Neutrophil (primary cell): ENCODE measurements at regions not wholly inside any gene's neighbourhood (a gene's known extent, or its start where the extent isn't known, plus 50 kb on each side); places are given as distances from the start of the nearest gene placed in this dataset.

Source experiments
- H3K27ac ChIP-seq: fragments of 200-600 bp; sonication (generic); 2 replicates; pipeline ENCODE4 v1.5.1; 2016; ENCODE audit warnings: mild to moderate bottlenecking, moderate library complexity
- H3K27me3 ChIP-seq: fragments of 200-600 bp; sonication (generic); 2 replicates; pipeline ENCODE4 v1.6.0; 2016; ENCODE audit warnings: mild to moderate bottlenecking
- H3K36me3 ChIP-seq: fragments of 200-600 bp; sonication (generic); 2 replicates; pipeline ENCODE4 v1.5.1; 2017
- H3K4me1 ChIP-seq, 2 experiments: fragments of 200-600 bp in 1 of 2; sonication (generic) in 1 of 2; 1 replicate in 1 of 2; 2 replicates in 1 of 2; pipeline versions ENCODE4 v1.5.1 to v1.6.1; 2013 to 2016; ENCODE audit warnings: low read depth in 1 of 2, low read length in 1 of 2, mild to moderate bottlenecking in 1 of 2, moderate library complexity in 1 of 2; ENCODE audit not compliant: control insufficient read depth in 1 of 2, insufficient read depth in 1 of 2
- H3K4me3 ChIP-seq, 2 experiments: fragments of 200-600 bp in 1 of 2; sonication (generic) in 1 of 2; 1 replicate in 1 of 2; 2 replicates in 1 of 2; pipeline ENCODE4 v1.5.1; 2013 to 2016; ENCODE audit warnings: low read depth in 1 of 2, low read length in 1 of 2, mild to moderate bottlenecking in 1 of 2, moderate library complexity in 1 of 2
- H3K9me3 ChIP-seq: fragments of 200-600 bp; sonication (generic); 2 replicates; pipeline ENCODE4 v1.5.1; 2016
- TF ChIP-seq, protein P1 (sequence below): fragments of 200-600 bp; sonication (generic); IDR thresholded peaks from 2 replicates; pipeline ENCODE4 v1.5.1; 2016; ENCODE audit warnings: antibody characterized with exemption

DNA sequence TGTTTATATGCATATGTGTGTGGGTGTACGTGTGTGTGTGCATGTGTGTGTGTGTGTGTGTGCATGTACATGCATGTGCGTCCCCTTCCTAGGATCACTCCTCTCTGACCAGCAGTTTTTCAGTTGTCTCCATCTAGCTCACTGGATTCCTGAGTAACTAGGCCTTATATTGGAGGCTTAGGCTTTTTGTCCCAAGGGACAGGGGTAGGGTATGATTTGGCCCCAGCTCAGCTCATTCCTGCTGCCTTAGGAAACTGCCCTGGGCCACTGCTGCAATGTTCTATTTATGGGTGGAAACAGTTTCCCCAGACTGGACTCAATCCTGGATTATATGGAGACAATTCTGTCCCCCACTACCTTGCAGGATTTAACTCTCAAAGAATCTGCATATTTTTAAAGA is 68.8 kb upstream of the SDK1 start:
- no peaks in the 10 kb centered on the region for H3K9me3 ChIP-seq
- H3K27ac ChIP-seq, result no peak overlapping the region
- TF ChIP-seq, protein P1, sequence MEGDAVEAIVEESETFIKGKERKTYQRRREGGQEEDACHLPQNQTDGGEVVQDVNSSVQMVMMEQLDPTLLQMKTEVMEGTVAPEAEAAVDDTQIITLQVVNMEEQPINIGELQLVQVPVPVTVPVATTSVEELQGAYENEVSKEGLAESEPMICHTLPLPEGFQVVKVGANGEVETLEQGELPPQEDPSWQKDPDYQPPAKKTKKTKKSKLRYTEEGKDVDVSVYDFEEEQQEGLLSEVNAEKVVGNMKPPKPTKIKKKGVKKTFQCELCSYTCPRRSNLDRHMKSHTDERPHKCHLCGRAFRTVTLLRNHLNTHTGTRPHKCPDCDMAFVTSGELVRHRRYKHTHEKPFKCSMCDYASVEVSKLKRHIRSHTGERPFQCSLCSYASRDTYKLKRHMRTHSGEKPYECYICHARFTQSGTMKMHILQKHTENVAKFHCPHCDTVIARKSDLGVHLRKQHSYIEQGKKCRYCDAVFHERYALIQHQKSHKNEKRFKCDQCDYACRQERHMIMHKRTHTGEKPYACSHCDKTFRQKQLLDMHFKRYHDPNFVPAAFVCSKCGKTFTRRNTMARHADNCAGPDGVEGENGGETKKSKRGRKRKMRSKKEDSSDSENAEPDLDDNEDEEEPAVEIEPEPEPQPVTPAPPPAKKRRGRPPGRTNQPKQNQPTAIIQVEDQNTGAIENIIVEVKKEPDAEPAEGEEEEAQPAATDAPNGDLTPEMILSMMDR, result no peak
- no peaks in the 10 kb centered on the region for H3K27me3 ChIP-seq
- no peaks in the 10 kb centered on the region for H3K36me3 ChIP-seq
- no peak overlapping the region for H3K4me3 ChIP-seq
- H3K4me1 ChIP-seq, result no peaks in the 10 kb centered on the region

DNA sequence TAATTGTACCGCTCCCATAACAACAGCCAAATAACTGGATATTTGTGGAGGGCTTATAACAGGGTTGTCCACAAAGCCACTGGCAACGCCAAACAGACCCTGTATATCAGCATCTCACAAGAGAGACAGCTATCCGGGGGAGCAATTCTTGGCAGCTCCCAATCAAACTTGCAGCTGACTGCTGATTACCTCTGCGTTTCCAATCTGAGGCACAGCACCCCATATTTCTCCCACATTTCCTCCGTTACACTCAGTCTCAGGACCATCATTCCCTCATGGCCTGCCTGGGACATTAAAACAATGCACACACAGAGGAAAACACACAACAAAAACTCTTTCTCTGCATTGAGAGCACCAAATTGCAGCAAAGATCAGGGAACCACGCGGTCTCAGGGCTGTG is 67.8 kb upstream of the SDK1 start:
- Histone ChIP-seq H3K27me3 (no peaks in the 10 kb centered on the region), H3K9me3 (no peaks in the 10 kb centered on the region), H3K4me3 (no peak overlapping the region), H3K4me1 (no peaks in the 10 kb centered on the region), H3K27ac (no peak overlapping the region), H3K36me3 (no peaks in the 10 kb centered on the region)
- TF ChIP-seq, protein P1, result no peak

DNA sequence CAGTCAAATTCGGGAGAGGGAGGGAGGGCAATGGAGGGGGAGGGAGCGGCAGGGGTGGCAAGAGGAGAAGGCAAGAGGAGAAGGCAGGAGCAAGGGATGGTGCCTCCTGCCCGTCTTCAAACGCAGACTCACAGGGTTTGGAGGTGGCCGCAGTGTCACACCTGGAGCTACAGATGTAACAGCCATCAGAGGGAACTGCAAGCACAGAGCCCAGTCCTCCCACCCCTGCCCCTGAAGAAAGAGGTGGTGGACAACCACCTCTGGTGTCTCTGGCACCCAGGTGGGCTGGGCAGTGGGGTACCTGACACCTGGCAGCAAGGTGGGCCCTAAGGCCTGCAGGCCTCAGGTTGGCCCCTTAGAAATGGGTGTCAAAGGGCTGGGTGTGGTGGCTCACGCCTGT is 67.0 kb upstream of the SDK1 start:
- Histone ChIP-seq H3K27ac (no peak overlapping the region), H3K9me3 (no peaks in the 10 kb centered on the region), H3K27me3 (no peaks in the 10 kb centered on the region), H3K36me3 (no peaks in the 10 kb centered on the region), H3K4me3 (no peak overlapping the region), H3K4me1 (no peaks in the 10 kb centered on the region)
- TF ChIP-seq, protein P1, result no peak

DNA sequence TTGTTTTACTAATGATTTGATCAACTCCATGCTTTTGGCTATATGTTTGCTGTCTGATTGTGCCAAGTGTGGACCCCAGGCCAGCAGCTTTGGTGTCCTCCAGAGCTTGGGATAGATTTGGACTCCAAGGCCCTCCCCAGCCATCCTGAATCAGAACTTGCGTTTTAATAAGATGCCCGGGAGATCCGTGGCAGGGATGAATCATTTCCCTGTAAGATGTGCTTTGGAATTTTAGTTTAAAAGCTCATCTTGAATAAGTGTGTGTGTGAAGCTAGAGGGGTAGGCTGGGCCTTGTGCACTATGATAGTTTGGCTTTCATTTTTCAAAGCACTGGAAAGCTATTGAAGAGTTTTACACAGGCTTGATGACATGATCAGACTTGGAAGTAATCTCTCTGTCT is 66.2 kb upstream of the SDK1 start:
- Histone ChIP-seq H3K27me3 (no peaks in the 10 kb centered on the region), H3K9me3 (no peaks in the 10 kb centered on the region), H3K36me3 (no peaks in the 10 kb centered on the region), H3K4me3 (no peak overlapping the region), H3K4me1 (no peaks in the 10 kb centered on the region), H3K27ac (no peak overlapping the region)
- TF ChIP-seq, protein P1, result no peak

DNA sequence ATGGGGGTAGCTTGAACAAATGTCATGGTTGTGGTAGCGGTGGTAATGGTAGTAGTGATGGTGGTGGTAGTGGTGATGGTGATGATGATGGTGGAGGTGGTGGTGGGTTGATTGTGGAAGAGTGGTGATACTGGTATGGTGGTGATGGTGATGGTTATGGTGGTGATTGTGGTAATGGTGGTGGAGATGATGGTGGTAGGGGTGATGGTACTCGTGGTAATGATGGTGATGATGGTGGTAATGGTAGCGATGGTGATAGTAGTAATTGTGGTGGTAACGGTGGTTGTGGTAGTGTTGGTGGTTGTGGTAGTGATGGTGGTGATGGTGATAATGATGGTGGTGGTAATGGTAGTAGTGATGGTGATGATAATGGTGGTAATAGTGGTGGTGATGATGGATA is 65.7 kb upstream of the SDK1 start:
- TF ChIP-seq, protein P1, result no peak
- Histone ChIP-seq H3K4me3 (no peak overlapping the region), H3K36me3 (no peaks in the 10 kb centered on the region), H3K27ac (no peak overlapping the region), H3K9me3 (no peaks in the 10 kb centered on the region), H3K27me3 (no peaks in the 10 kb centered on the region), H3K4me1 (no peaks in the 10 kb centered on the region)

DNA sequence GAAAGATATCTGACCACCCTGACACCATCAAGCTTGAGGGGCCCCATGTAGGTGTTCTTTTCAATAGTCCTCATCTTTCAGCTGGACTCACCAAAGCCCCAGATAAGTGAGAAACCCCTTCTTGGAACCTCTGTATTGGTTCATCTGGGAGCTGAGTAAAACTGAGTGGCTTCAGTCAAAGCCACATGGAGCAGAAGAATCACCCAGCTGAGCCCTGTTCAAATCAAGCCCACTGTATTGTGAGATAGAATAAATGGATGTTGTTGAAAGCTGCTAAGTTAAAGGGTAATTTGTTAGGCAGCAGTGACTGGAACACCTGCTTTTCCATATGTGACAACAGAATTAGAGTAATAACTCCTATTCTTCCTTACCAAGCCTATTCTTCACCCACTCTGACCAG is 64.8 kb upstream of the SDK1 start:
- TF ChIP-seq, protein P1, result no peak
- H3K4me3 ChIP-seq, result no peak overlapping the region
- no peaks in the 10 kb centered on the region for H3K9me3 ChIP-seq
- no peaks in the 10 kb centered on the region for H3K4me1 ChIP-seq
- no peak overlapping the region for H3K27ac ChIP-seq
- no peaks in the 10 kb centered on the region for H3K36me3 ChIP-seq
- H3K27me3 ChIP-seq, result no peaks in the 10 kb centered on the region
